ENCODE measurements at regions not wholly inside any gene's neighbourhood (a gene's known extent, or its start where the extent isn't known, plus 50 kb on each side); places are given as distances from the start of the nearest gene placed in this dataset.
"Not testable (repeated sequence)": the region's sequence is repeated elsewhere in the genome, so short reads cannot be mapped to it uniquely, and the experiment has no call there.

GRCh38 chr4:129908117-129908516, 812.2 kb downstream of the C4orf33 start:
- DNase-seq: no peak

GRCh38 chr4:129916991-129917390, 821.0 kb downstream of the C4orf33 start:
- no peak for DNase-seq

GRCh38 chr4:129917651-129918050, 821.7 kb downstream of the C4orf33 start:
- DNase-seq: no peak

GRCh38 chr4:129926936-129927335, 831.0 kb downstream of the C4orf33 start:
- peak; percentile 9 for DNase-seq

GRCh38 chr4:129929052-129929451, 833.1 kb downstream of the C4orf33 start:
- DNase-seq: peak; percentile 13

- no peak for DNase-seq
These were observed 834.0 kb downstream of the C4orf33 start for GRCh38 chr4:129929984-129930383.

GRCh38 chr4:129950217-129950616, 854.3 kb downstream of the C4orf33 start:
- peak; percentile 15 for DNase-seq

DNA sequence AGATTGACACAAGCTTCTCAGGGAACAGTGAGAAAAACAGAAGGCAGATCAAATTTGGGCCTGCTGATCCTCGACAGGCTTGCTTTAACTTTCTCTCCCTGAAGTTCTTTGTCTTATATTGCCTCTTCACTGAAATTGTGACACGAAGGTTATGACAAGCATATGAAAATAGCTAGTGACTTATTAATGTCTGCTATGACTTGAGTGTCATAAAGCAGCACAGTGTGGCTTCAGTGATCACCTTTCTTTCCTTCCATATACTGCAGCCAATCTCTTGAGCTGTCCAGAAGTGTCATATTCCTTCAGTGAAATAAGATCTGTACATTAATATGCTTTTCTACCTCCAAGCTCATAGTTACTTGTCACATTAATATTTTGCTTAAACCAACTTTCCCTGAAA, 870.2 kb downstream of the C4orf33 start:
- DNase-seq: no peak

GRCh38 chr4:129968366-129968765, 872.4 kb downstream of the C4orf33 start:
- DNase-seq: no peak

DNA sequence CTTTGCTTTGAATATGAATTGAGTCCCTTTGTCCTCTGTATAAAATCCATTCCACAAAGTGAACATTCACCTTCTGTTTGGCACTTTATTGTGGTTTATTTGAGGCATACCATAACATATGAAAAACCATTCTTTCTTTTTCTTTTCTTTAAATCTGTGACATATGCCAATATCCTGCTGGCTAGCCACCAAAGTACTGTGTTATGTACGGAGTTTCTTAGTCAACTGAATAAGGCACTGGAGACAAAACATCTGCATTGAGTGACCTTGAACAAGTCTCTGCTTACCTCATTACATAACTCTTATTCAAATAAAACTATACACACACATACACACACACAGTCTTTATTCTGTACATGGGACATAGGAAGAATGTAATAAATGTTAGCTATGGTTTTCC, 872.8 kb downstream of the C4orf33 start:
- no peak for DNase-seq

DNA sequence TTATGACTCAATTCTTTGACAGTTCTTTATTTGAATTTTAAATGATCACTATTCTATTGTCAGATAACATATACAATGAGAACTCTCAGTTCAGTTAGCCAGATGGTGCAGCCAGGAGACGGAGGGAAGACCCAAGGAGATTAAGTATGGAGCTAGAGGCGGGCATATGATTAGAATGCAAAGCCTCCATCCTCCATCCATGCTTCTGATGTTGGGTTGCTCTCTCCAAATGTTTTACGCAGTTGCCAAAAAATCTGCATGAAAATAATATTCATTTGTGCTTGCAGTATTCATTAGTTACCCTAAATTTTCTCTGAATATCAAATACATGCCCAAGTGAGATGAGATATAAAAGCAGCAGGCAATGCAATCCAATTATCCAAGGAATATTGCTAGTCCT, 874.8 kb downstream of the C4orf33 start:
- no peak for DNase-seq

GRCh38 chr4:129971419-129971818, 875.5 kb downstream of the C4orf33 start:
- DNase-seq: no peak

DNA sequence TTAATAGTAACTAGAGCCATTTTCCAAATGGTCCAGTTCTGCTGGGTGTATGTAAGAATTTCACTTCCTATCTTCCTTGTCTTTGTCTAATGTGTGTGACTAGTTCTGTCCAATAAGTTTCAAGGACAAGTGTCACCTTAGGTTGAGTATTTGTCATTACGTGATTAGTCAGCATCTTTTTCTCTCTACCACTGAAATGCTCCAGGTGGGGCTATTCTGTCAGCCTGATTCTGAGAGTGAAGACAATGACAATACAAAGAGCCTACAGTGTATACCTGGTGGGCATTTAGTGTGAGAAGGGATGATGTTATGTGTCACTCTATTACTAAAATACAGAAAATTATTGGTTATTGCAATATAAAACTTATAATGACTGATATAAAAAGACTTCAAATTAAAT, 876.3 kb downstream of the C4orf33 start:
- no peak for DNase-seq

GRCh38 chr4:129974730-129975129, 878.8 kb downstream of the C4orf33 start:
- no peak for DNase-seq

- DNase-seq: no peak
These were observed 882.4 kb downstream of the C4orf33 start for GRCh38 chr4:129978315-129978714.

DNA sequence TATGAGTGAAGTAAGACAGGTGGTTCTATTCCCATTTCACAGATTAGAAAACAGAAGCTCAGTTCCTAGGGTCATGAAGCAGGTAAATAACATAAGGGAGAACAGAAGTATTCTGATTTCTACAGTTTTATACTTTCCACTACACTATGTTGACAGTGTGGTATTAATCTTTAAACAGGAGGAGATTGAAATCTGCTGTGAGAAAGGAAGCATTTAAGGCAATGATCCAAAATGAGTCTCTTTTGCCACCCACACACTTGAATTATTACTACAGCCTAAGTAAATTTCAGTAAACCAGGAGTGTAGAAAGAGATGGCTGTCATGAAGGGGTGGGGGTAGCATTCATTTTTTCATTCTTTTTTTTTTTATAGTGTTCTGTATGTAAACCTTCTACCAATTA, 893.0 kb downstream of the C4orf33 start:
- DNase-seq: no peak

GRCh38 chr4:129994715-129995114, 898.8 kb downstream of the C4orf33 start:
- DNase-seq: no peak

GRCh38 chr4:129998436-129999150, 902.6 kb downstream of the C4orf33 start:
- DNase-seq: no peak

- no peak for DNase-seq
These were observed 903.2 kb downstream of the C4orf33 start for GRCh38 chr4:129999156-129999555.

DNA sequence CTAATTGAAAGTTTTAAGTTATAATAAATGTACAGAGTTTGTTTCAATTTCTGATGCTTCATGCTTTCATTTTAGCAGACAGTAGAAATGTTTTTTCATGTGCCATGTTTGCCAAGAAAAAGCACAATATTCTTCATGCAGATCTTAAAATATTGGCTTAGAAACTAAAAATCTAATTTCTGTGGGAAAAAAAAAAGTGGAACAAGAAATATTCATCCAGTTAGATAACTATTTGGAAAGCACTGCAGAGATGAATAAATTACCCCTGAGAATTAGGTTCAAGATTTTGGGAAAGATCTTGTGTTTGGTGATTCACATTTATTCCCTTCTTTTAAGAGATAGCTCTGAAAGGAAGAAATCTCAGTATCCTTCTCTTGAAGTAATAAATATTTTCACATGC, 912.5 kb downstream of the C4orf33 start:
- no peak for DNase-seq

DNA sequence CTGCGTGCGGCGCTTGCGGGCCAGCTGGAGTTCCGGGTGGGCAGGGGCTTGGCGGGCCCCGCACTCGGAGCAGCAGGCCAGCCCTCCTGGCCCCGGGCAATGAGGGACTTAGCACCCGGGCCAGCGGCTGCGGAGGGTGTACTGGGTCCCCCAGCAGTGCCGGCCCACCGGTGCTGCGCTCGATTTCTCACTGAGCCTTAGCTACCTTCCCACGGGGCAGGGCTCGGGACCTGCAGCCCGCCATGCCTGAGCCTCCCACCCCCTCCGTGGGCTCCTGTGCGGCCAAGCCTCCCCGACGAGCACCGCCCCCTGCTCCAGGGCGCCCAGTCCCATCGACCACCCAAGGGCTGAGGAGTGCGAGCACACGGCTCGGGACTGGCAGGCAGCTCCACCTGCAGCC, 916.9 kb downstream of the C4orf33 start:
- not testable (repeated sequence) for DNase-seq

- no peak for DNase-seq
These were observed 925.8 kb downstream of the C4orf33 start for GRCh38 chr4:130021706-130022105.

GRCh38 chr4:130023088-130023487, 927.1 kb downstream of the C4orf33 start:
- DNase-seq: no peak

DNA sequence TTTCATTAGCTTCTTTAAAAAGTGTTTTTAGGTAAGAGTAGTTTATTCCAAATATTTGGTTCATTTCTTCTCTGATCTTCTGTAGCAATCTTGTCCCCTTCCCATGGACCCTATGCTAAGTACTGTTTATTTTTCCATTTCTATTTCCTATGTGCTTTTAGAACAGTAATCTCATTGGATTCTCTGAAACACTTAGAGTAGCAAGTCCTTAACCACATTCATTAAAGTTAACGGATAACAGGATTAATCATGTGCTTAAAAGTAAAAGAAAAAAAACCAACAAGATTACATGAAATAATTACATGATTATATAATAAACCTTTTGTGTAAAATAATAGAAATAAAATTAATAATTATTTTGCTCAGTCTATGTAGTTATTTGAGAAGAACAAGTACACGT, 929.7 kb downstream of the C4orf33 start:
- DNase-seq: no peak

GRCh38 chr4:130026185-130026584, 930.2 kb downstream of the C4orf33 start:
- DNase-seq: peak; percentile 28

Data from RPMI8226 (cell line).